Large intestine (tissue), 3 donors: ENCODE measurements at regions not wholly inside any gene's neighbourhood (a gene's known extent, or its start where the extent isn't known, plus 50 kb on each side); places are given as distances from the start of the nearest gene placed in this dataset.

ENCODE experiments used
- DNase-seq, 2 donors: peaks; one replicate each; pipeline versions ENCODE4 v3.0.0 to v3.0.0-alpha.2; 2013
- H3K27ac ChIP-seq: one replicate; pipeline ENCODE4 v1.5.1; 2013; ENCODE audit warnings: low read length
- H3K27me3 ChIP-seq: 2 replicates; pipeline ENCODE4 v1.6.1; 2013; ENCODE audit warnings: low read length; ENCODE audit not compliant: control insufficient read depth, insufficient read depth
- H3K36me3 ChIP-seq: 2 replicates; pipeline ENCODE4 v1.6.1; 2013; ENCODE audit warnings: low read length; ENCODE audit not compliant: control insufficient read depth, insufficient read depth
- H3K4me1 ChIP-seq: one replicate; pipeline ENCODE4 v1.6.1; 2013; ENCODE audit warnings: low read length; ENCODE audit not compliant: control insufficient read depth, insufficient read depth
- H3K4me3 ChIP-seq: one replicate; pipeline ENCODE4 v1.5.1; 2013; ENCODE audit warnings: low read length
- H3K9me3 ChIP-seq: one replicate; pipeline ENCODE4 v1.6.1; 2013; ENCODE audit warnings: mild to moderate bottlenecking, low read depth, low read length, moderate library complexity; ENCODE audit not compliant: control insufficient read depth
- WGBS: methylation state at CpG from one replicate; pipeline ENCODE4 v1.1.5; 2013; ENCODE audit warnings: low lambda C conversion rate; ENCODE audit not compliant: insufficient coverage; 5-methylcytosine and 5-hydroxymethylcytosine counted together

DNA sequence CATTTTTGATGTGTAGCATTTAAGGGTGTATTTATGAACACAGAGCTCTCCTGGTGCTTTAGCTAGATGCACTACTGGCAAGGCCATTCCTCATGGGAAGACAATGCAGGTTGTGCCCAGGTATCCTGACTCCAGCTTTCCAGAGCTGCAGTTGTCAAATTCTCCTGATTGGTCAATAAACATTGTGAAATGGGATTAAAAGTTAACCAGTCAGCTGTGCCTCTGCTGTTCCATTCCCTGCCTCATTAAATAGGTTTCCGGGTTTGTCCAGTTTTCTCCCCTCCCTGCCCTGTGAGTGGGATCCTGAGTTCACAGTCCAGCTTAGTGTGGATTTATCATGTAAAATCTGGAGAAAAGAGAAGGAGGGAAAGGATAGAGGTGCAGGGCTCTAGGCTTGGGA lies 207.3 kb downstream of the SQOR start:
- peak; percentile 33 to 44 for DNase-seq
- WGBS, result no CpG with 5 or more reads among the region's 1 CpG

DNA sequence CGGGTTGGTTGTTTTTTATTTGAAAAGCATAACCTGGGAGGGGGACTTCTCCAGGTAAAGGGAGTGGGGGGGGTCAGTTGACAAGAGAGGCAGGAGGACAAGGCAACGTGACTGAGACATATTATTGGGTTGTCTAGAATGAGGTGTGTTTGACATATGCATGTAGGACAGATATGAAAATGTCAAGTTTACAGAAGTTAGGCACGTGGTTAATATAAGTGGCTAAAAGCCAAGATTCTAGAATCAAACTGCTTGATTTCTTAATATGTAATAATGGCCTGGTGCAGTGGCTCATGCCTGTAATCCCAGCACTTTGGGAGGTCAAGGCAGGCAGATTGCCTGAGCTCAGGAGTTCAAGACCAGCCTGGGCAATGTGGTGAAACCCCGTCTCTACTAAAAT lies 212.8 kb downstream of the SQOR start:
- WGBS, result 90% methylated on average over 2 of the region's 4 CpGs
- Histone ChIP-seq H3K27ac (no peak overlapping the region), H3K4me1 (no peaks in the 10 kb centered on the region), H3K4me3 (no peak overlapping the region), H3K27me3 (no peaks in the 10 kb centered on the region), H3K36me3 (no peaks in the 10 kb centered on the region), H3K9me3 (no peaks in the 10 kb centered on the region)
- DNase-seq, result no peak

More for the DNA sequence above, 207.3 kb downstream of the SQOR start:
- Histone ChIP-seq H3K4me3 (no peak overlapping the region), H3K9me3 (no peaks in the 10 kb centered on the region), H3K27me3 (no peaks in the 10 kb centered on the region), H3K36me3 (no peaks in the 10 kb centered on the region), H3K27ac (no peak overlapping the region), H3K4me1 (no peaks in the 10 kb centered on the region)

DNA sequence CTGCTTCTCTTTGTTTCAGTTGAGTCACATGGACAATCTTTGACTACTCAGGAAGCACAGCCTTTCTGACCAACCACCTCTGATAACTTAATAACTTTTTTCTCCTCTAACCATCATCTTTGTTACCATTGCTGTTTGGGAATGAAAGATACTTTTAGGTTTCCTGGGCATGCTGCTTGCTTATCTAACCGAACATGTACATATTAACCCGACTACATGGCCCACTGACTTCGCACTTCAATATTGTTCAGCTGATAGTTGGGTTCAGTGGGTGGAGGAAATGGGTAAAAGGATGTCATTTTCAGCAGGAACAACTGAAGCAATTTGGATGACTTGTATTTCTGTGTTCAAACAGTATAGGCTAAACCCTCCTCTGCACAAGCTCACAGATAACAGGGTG lies 214.3 kb downstream of the SQOR start:
- no peaks in the 10 kb centered on the region for H3K4me1 ChIP-seq
- H3K27me3 ChIP-seq, result no peaks in the 10 kb centered on the region
- WGBS, result 80% methylated on average over 2 of the region's 3 CpGs
- no peak for DNase-seq
- H3K36me3 ChIP-seq, result no peaks in the 10 kb centered on the region
- H3K4me3 ChIP-seq, result no peak overlapping the region
- no peaks in the 10 kb centered on the region for H3K9me3 ChIP-seq
- H3K27ac ChIP-seq, result no peak overlapping the region

DNA sequence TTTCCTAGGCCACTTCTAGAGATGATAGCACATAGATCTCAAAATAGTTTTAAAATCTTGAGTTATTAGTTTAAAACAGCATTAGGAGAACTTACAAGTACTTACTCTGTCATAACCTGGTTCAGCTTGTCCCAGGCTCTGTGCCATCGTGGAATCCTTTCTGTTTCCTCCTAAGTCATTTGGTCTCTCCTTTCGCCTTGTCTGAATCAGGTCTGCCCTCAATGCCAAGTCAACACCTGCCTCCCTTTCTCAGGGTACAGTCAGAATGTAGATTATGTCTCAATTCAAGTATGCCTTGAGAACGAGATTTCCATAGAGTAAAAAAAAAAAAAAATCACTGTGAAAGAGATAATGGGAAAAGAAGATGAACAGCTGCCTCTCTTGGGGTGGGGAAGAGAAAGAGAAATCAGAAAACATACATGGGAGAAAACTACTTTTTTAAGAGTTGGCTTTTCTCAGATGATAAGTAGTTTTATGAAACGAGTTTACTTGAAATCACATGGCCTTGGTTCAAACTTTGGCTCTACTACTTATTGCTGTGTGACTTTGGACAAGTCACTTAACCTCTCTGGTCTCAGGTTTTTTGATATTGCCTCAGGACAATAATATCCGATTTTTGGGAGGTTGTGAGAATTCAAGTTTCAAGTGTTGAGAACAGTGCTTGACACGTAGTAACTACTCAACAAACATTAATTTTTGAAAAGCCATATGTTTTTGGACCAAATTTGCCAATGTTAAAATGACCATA lies 219.8 kb downstream of the SQOR start:
- H3K4me3 ChIP-seq, result no peak overlapping the region
- no peak for DNase-seq
- H3K4me1 ChIP-seq, result no peaks in the 10 kb centered on the region
- no peaks in the 10 kb centered on the region for H3K27me3 ChIP-seq
- no peaks in the 10 kb centered on the region for H3K9me3 ChIP-seq
- WGBS, result 94% methylated on average over 2 of the region's 6 CpGs
- H3K27ac ChIP-seq, result no peak overlapping the region
- no peaks in the 10 kb centered on the region for H3K36me3 ChIP-seq

DNA sequence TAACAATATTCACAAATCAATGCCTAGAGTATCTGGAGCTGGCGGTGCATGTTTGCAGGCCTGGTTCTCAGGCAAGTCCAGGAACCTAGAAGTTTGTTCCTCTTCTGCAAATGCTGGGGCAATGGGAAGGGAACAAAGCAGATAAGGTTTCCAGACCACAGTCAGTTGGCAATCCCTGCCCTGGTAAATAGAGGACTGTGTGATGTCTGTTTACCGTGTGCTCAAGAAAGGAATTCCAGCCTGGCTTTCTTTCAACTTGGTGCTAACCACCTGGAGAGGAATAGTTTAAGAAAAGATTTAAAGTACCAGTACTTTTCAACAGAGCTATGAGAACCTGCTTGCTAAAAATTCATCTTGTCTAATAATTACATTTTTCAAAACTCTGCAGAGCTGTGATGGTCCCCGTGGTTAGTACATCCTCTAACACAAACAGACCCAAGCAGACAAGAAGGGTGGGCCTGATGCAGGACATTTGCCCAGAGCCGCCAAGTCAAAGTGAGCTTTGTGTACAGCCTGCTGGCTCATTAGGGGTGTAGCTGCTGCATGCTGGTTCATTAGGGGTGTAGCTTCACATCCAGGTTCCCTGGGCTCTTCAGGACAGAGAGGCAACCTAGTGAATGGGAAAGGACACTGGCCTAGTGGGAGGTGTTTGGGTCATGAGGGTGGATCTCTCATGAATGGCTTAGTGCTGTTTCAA lies 220.5 kb downstream of the SQOR start:
- Histone ChIP-seq H3K36me3 (no peaks in the 10 kb centered on the region), H3K4me3 (no peak overlapping the region), H3K4me1 (no peaks in the 10 kb centered on the region), H3K27ac (no peak overlapping the region), H3K27me3 (no peaks in the 10 kb centered on the region), H3K9me3 (no peaks in the 10 kb centered on the region)
- DNase-seq, result no peak
- WGBS, result no CpG with 5 or more reads among the region's 4 CpGs

- Histone ChIP-seq H3K9me3 (no peaks in the 10 kb centered on the region), H3K27me3 (no peaks in the 10 kb centered on the region), H3K27ac (no peak overlapping the region), H3K4me1 (no peaks in the 10 kb centered on the region), H3K36me3 (no peaks in the 10 kb centered on the region), H3K4me3 (no peak overlapping the region)
- no peak for DNase-seq
- 90% methylated on average over 2 of the region's 4 CpGs for WGBS
Measured at GRCh38 chr15:45855907-45856579, 221.2 kb downstream of the SQOR start.

- H3K4me3 ChIP-seq, result no peak overlapping the region
- WGBS, result no CpG with 5 or more reads among the region's 5 CpGs
- no peak overlapping the region for H3K27ac ChIP-seq
- no peaks in the 10 kb centered on the region for H3K27me3 ChIP-seq
- no peak for DNase-seq
- no peaks in the 10 kb centered on the region for H3K4me1 ChIP-seq
- no peaks in the 10 kb centered on the region for H3K36me3 ChIP-seq
- no peaks in the 10 kb centered on the region for H3K9me3 ChIP-seq
Measured at GRCh38 chr15:45857291-45857690, 222.5 kb downstream of the SQOR start.

DNA sequence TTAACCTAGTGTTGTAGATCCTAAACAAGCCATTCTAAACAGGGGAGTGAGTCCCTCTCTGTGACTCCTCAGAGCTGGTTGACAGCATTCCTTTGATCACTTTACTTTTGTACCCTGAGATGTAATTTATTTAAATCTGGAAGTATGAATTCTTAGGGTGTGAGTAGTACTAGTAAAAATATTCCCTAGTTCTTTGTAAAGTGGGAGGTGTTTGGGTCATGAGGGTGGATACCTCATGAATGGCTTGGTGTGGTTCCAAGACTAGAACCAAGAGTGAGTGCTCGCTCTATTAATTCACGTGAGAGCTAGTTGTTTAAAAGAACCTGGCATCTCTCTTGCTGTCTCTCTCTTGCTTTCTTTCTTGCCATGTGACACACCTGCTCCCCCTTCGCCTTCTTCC lies 223.7 kb downstream of the SQOR start:
- no peaks in the 10 kb centered on the region for H3K27me3 ChIP-seq
- WGBS, result no CpG with 5 or more reads among the region's 3 CpGs
- H3K4me3 ChIP-seq, result no peak overlapping the region
- no peak overlapping the region for H3K27ac ChIP-seq
- no peaks in the 10 kb centered on the region for H3K4me1 ChIP-seq
- no peaks in the 10 kb centered on the region for H3K36me3 ChIP-seq
- no peak for DNase-seq
- H3K9me3 ChIP-seq, result no peaks in the 10 kb centered on the region

DNA sequence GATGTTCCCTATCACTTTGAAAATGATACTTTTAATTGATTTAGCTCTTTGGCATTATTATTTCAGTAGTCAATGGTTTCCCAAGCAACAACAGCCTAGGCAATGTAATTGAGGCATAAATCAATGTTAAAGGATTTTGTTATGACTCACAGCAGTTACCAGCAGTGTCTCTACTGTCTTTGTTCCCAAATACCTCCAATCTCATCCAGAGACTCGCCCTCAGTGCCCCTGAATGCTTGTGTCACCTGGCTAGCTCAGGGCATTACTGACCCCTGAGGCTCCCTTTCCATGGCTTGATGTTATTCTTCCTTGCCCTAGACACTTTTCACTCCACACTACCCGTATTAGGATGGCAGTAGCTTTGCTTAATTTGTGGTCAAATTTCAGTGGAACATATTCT lies 227.2 kb downstream of the SQOR start:
- no peaks in the 10 kb centered on the region for H3K36me3 ChIP-seq
- WGBS, result no CpG with 5 or more reads among the region's 2 CpGs

DNA sequence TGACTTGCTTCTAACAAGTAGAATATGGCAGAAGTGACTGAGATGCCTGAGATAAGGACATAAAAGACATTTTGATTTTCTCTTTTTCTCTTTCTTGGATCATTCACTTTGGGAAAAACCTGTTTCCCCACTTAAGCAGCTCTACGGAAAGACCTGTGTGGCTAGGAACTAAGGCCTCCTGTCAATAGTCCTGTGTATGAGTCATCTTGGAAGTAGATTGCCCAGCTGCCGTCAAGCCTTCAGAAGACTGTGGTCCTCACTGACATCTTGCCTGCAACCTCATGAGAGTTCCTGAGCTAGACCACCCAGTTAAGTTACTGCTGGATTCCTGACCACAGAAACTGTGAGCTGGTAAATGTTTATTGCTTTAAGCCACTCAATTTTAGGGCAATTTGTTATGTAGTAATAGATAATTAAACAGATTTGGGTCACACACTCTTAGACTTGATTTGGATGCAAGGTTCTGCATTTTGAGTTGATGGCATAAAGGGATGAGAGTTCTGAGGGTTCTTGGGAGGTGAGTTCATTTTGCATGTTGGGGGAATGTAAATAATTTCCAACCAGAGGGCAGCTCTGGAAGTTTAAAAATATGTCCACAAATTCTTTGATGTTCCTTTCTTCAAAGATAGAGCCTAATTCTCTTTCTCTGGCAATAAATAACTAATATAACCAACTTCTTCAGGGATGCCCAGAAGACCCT lies 229.2 kb downstream of the SQOR start:
- Histone ChIP-seq H3K36me3 (no peaks in the 10 kb centered on the region), H3K9me3 (no peaks in the 10 kb centered on the region), H3K4me1 (no peaks in the 10 kb centered on the region), H3K4me3 (no peak overlapping the region), H3K27me3 (no peaks in the 10 kb centered on the region), H3K27ac (no peak overlapping the region)
- DNase-seq, result no peak
- no CpG with 5 or more reads among the region's 2 CpGs for WGBS

More for the DNA sequence above, 227.2 kb downstream of the SQOR start:
- Histone ChIP-seq H3K9me3 (no peaks in the 10 kb centered on the region), H3K4me1 (no peaks in the 10 kb centered on the region), H3K4me3 (no peak overlapping the region), H3K27ac (no peak overlapping the region), H3K27me3 (no peaks in the 10 kb centered on the region)
- DNase-seq, result no peak
